Esophagus (tissue), 2 donors: ENCODE measurements at regions not wholly inside any gene's neighbourhood (a gene's known extent, or its start where the extent isn't known, plus 50 kb on each side); places are given as distances from the start of the nearest gene placed in this dataset.

Experiments
- H3K27ac ChIP-seq, 2 donors: one replicate each; pipeline ENCODE4 v1.5.1; 2013; ENCODE audit warnings: low read depth in 2 of 2, mild to moderate bottlenecking in 2 of 2, inconsistent platforms in 1 of 2, low read length in 1 of 2, moderate library complexity in 1 of 2
- H3K27me3 ChIP-seq, 2 donors: one replicate each; pipeline ENCODE4 v1.6.1; 2013; ENCODE audit warnings: low read length in 2 of 2, control low read depth in 1 of 2, mild to moderate bottlenecking in 1 of 2; ENCODE audit not compliant: insufficient read depth in 2 of 2, control insufficient read depth in 1 of 2
- H3K36me3 ChIP-seq, 2 donors: one replicate each; pipeline ENCODE4 v1.6.1; 2013; ENCODE audit warnings: low read length in 1 of 2; ENCODE audit not compliant: control insufficient read depth in 2 of 2, insufficient read depth in 2 of 2
- H3K4me1 ChIP-seq, 2 donors: one replicate each; pipeline ENCODE4 v1.6.1; 2013; ENCODE audit warnings: low read length in 1 of 2; ENCODE audit not compliant: control insufficient read depth in 2 of 2, insufficient read depth in 2 of 2
- H3K4me3 ChIP-seq, 2 donors: one replicate each; pipeline ENCODE4 v1.5.1; 2013; ENCODE audit warnings: low read length in 2 of 2, mild to moderate bottlenecking in 2 of 2, low read depth in 1 of 2, moderate library complexity in 1 of 2
- H3K9me3 ChIP-seq, 2 donors: one replicate each; pipeline ENCODE4 v1.6.1; 2013; ENCODE audit warnings: mild to moderate bottlenecking in 2 of 2, low read depth in 1 of 2, low read length in 1 of 2, moderate library complexity in 1 of 2; ENCODE audit not compliant: control insufficient read depth in 2 of 2, insufficient read depth in 1 of 2
- WGBS, 2 donors: extraction: QIAGEN DNeasy Blood & Tissue Kit; methylation state at CpG; one replicate each; pipeline ENCODE4 v1.1.7; 2013; 5-methylcytosine and 5-hydroxymethylcytosine counted together
- donor health status: healthy with polysubstance abuse.
- donor health status: Bipolar disorder and iron deficiency.

DNA sequence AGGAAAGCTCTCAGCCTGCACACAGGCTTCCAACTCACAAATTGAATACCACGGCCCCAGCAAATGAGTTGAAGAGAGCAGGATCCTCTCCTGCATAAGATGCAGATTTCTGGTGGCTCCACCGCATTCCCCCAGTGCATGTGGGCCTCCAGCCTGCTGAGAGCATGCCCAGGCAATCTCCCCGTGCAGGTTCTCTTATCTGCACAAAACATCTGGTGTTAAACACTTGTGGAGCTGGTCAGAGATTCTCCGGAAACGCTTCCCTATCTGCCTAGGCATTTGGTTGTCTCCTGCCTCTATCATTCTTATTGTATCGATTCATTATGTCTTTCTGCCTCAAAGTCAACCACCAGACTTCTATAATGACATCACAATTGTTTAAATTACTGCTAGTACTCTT is 1349.0 kb upstream of the B3GALT2 start:
- Histone ChIP-seq H3K27ac (no peak overlapping the region), H3K27me3 (no peaks in the 10 kb centered on the region), H3K9me3 (no peaks in the 10 kb centered on the region), H3K4me3 (no peak overlapping the region), H3K36me3 (no peaks in the 10 kb centered on the region), H3K4me1 (no peaks in the 10 kb centered on the region)
- WGBS, 2 donors = 34 to 37% methylated on average over 6 of the region's 6 CpGs

DNA sequence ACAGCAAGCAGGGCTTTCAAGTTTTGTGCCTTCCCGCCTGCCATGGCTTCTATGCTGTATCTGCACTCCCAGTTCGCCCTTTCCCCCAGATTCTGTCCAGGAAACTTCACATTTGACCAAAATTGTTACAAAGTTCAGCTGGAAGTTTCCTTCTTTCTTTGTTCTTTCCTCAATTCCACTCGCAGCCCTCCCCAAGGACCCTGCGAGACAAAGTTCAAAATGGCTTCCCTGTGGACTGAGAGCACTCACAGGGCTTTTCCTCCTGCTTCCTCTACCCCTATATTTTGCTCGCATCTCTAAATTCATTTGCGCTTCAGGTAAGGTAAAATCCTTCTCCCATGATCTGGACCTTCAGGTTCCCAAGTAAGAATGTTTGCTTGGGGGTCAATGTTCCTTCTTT is 1348.4 kb upstream of the B3GALT2 start:
- 70 to 92% methylated on average over 6 of the region's 6 CpGs for WGBS, 2 donors
- Histone ChIP-seq H3K4me3 (no peak overlapping the region), H3K9me3 (no peaks in the 10 kb centered on the region), H3K27me3 (no peaks in the 10 kb centered on the region), H3K4me1 (no peaks in the 10 kb centered on the region), H3K36me3 (no peaks in the 10 kb centered on the region), H3K27ac (no peak overlapping the region)

DNA sequence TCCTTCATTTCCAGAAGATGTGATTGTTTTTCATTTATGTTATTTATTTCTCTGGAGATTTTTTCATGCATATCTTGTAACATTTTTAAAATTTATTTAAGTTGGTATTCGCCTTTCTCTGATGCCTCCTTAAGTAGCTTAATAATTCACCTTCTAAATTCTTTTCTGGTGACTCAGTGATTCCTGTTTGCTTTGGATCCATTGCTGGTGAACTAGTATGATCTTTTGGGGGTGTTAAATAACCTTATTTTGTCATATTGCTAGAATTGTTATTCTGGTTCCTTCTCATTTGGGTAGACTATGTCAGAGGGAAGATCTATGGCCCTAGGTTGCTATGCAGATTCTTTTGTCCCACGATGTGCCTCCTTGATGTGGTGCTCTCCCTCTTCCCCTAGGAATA is 1347.2 kb upstream of the B3GALT2 start:
- Histone ChIP-seq H3K4me3 (no peak overlapping the region), H3K27me3 (no peaks in the 10 kb centered on the region), H3K36me3 (no peaks in the 10 kb centered on the region), H3K9me3 (no peaks in the 10 kb centered on the region), H3K4me1 (no peaks in the 10 kb centered on the region), H3K27ac (no peak overlapping the region)
- WGBS, 2 donors = 64 to 72% methylated on average over 2 of the region's 2 CpGs

DNA sequence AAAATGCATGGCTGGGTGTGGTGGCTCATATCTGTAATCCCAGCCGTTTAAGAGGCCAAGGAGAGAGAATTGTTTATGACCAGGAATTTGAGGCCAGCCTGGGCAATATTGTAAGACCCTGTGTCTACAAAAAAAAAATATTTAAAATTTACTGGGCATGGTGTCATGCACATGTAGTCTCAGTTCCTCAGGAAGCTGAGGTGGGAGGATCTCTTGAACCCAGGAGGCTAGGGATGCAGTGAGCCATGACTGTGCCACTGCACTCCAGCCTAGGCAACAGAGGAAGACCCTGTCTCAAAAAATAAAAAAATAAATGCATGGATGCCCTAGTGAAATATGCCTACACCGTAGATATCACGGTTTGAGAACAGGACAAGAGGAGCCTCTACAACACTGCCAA is 1331.2 kb upstream of the B3GALT2 start:
- Histone ChIP-seq H3K27me3 (no peaks in the 10 kb centered on the region), H3K9me3 (no peaks in the 10 kb centered on the region), H3K36me3 (no peaks in the 10 kb centered on the region), H3K4me1 (no peaks in the 10 kb centered on the region), H3K4me3 (no peak overlapping the region), H3K27ac (no peak overlapping the region)
- WGBS, 2 donors = 71 to 72% methylated on average over 3 of the region's 3 CpGs

DNA sequence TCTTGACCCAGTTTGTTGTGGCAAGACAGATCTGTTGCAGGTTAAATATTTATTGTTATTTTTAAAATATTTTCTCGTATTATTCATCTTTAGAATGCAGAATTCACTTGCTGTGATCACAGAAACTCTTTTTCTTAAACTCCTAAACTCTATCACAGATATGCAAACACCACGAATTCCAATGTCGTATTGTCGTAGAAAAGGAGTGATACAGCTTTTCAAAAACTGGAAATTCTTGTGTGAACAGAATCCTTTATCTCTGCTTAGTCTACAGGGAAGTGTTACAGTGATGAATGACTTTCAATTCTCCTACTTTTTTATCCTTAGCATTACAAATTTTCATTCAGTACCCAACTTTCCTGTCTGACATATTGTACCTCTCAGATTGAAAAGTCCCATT is 1329.5 kb upstream of the B3GALT2 start:
- WGBS, 2 donors = 43 to 48% methylated on average over 4 of the region's 4 CpGs
- no peaks in the 10 kb centered on the region for H3K4me1 ChIP-seq
- no peak overlapping the region for H3K4me3 ChIP-seq
- no peaks in the 10 kb centered on the region for H3K36me3 ChIP-seq
- H3K27ac ChIP-seq = no peak overlapping the region
- no peaks in the 10 kb centered on the region for H3K27me3 ChIP-seq
- no peaks in the 10 kb centered on the region for H3K9me3 ChIP-seq

DNA sequence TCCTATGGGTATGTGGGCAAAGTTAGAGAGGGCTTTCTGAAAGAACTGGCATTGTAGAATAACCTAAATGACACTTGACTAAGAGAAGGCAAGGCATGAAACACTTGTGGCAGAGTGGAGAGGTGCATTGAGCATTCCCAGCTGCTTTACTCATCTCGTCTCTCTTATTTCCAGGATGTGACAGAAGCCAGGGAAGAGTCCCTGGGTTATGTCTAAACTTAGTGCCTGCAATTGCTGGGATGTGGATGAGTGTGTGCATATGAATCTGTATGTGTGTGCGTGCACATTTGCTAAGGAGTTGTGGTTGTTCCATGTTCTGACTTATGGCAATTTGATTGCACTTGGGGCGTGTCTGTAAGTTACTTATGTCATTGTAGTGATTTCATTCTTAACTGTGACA is 1326.5 kb upstream of the B3GALT2 start:
- Histone ChIP-seq H3K9me3 (peaks cover 0 to 5% of the 10 kb centered on the region in 2 donors), H3K4me1 (no peaks in the 10 kb centered on the region), H3K4me3 (no peak overlapping the region), H3K27ac (no peak overlapping the region), H3K27me3 (no peaks in the 10 kb centered on the region), H3K36me3 (no peaks in the 10 kb centered on the region)
- WGBS, 2 donors = 64 to 65% methylated on average over 3 of the region's 3 CpGs

DNA sequence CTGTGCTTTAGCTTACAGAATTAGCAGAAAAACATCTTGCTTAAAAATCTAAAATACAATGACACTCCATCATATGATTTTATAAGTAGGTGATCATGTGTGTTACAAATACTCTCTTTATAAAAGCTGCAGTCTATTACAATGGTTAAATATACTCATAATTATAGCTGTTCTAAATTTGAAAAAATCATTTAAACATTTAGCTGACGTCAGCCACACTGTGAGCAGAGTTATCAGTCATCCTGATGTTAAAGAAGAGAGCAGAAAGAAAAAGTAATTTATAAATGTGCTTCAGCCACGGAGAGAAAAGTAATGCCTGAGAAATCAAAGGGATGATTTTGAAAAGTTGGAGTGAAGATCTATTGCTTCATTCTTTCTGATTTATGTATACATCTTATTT is 1325.9 kb upstream of the B3GALT2 start:
- WGBS, 2 donors = 28 to 36% methylated on average over 2 of the region's 2 CpGs
- Histone ChIP-seq H3K27me3 (no peaks in the 10 kb centered on the region), H3K36me3 (no peaks in the 10 kb centered on the region), H3K4me3 (no peak overlapping the region), H3K27ac (no peak overlapping the region), H3K4me1 (no peaks in the 10 kb centered on the region), H3K9me3 (peaks cover 0 to 5% of the 10 kb centered on the region in 2 donors)

DNA sequence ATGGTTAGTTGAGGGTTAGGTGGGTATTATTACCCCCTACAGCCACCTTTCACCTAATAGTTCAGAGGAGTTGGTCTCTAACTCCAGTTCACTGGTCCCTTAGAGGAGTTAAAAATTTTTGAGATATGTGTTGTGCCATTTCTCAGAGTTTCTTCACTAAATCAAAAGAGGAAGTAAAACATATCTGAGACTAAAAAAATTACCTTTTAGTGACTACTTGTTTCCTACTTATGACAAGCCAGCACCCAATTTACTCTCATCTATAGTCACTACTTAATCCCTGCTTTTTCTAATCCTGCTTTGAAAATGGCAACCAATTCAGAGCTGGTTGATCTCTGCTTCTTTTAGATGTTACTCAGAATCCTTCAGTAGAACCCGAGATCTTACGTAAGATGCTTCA is 1316.8 kb upstream of the B3GALT2 start:
- Histone ChIP-seq H3K4me1 (no peaks in the 10 kb centered on the region), H3K9me3 (no peaks in the 10 kb centered on the region), H3K4me3 (no peak overlapping the region), H3K36me3 (no peaks in the 10 kb centered on the region), H3K27me3 (no peaks in the 10 kb centered on the region), H3K27ac (no peak overlapping the region)
- 92% methylated on average over 2 of the region's 2 CpGs for WGBS, 2 donors

DNA sequence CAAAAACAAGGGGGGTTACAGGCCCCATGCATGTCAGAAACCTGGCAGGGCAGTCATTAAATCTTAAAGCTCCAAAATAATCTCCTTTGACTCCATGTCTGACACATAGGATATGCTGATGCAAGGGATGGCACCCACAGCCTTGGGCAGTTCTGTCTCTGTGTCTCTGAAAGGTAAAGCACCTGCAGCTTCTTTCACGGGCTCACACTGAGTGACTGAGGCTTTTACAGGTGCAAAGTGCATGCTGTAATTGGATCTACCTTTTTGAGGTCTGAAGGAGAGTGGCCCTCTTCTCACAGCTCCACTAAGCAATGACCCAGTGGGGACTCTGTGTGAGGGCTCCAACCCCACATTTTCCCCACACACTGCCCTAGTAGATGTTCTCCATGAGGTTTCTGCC is 1309.0 kb upstream of the B3GALT2 start:
- H3K27me3 ChIP-seq = no peaks in the 10 kb centered on the region
- H3K27ac ChIP-seq = no peak overlapping the region
- no peaks in the 10 kb centered on the region for H3K4me1 ChIP-seq
- WGBS, 2 donors = 83 to 85% methylated on average over 1 of the region's 1 CpG
- no peaks in the 10 kb centered on the region for H3K36me3 ChIP-seq
- H3K9me3 ChIP-seq = no peaks in the 10 kb centered on the region
- H3K4me3 ChIP-seq = no peak overlapping the region

DNA sequence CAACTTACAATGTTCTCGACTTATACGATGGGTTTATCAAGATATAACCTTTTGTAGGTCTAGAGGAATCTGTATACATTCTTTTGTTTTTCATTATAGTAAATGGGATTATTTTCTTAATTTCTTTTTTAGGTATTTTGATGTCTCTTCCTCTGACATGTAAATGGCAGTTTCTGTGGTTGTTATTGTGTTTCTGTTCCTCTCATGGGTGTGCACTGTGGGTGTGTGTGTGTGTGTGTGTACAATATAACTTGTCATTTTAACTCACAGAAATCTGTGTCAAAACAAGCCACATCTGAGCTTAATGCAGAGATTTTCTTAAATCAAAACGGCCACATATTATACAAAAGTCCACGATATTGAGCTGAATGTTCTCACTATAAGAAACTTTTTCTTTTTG is 1300.8 kb upstream of the B3GALT2 start:
- H3K36me3 ChIP-seq = no peaks in the 10 kb centered on the region
- 87 to 94% methylated on average over 4 of the region's 4 CpGs for WGBS, 2 donors
- no peaks in the 10 kb centered on the region for H3K4me1 ChIP-seq
- H3K9me3 ChIP-seq = no peaks in the 10 kb centered on the region
- no peaks in the 10 kb centered on the region for H3K27me3 ChIP-seq
- H3K27ac ChIP-seq = no peak overlapping the region
- H3K4me3 ChIP-seq = no peak overlapping the region
